ENCODE measurements at regions not wholly inside any gene's neighbourhood (a gene's known extent, or its start where the extent isn't known, plus 50 kb on each side); places are given as distances from the start of the nearest gene placed in this dataset.

GRCh38 chr18:29087616-29088246 is 910.8 kb upstream of the CDH2 start:
- intact Hi-C loops (cut with micrococcal nuclease; ENCODE audit: unreplicated experiment), result no loop called here
- DNase-seq (ENCODE audit: low spot score), result no peak
- 0% methylated on average over 2 of the region's 3 CpGs for WGBS (ENCODE audit: low lambda C conversion rate)
- Histone ChIP-seq H3K4me2 (ENCODE audit: low read depth, low read length) (no peak overlapping the region), H2AFZ (ENCODE audit: low read length) (no peak overlapping the region), H3K9ac (ENCODE audit: insufficient read depth, low read depth, low read length) (no peak overlapping the region), H3K4me3 (replicated peaks in 1 of 3; ENCODE audit: insufficient read depth in 1 of 3, low read depth in 2 of 3, low read length in 3 of 3) (no peak overlapping the region), H3K79me2 (ENCODE audit: insufficient read depth, low read length) (no peaks in the 10 kb centered on the region), H4K20me1 (ENCODE audit: insufficient read depth, low read length) (no peaks in the 10 kb centered on the region), H3K4me1 (ENCODE audit: insufficient read depth, low read length) (no peaks in the 10 kb centered on the region), H3K9me3 (ENCODE audit: low read length) (no peaks in the 10 kb centered on the region), H3K36me3 (replicated peaks in 1 of 2; ENCODE audit: control insufficient read depth in 1 of 2, insufficient read depth in 2 of 2, low read length in 2 of 2) (no peaks in the 10 kb centered on the region), H3K27ac (ENCODE audit: extremely low read length, insufficient read depth, low read length) (no peak overlapping the region), H3K27me3 (ENCODE audit: control insufficient read depth in 1 of 2, insufficient read depth in 2 of 2, low read length in 2 of 2) (no peaks in the 10 kb centered on the region)
- ChIA-PET CTCF (ENCODE audit: low intra/inter-chr PET ratio, low total read pairs) (no interaction called here), POLR2A (no interaction called here)
- TF ChIP-seq PITX1 (CRISPR knock-in tag; IDR thresholded peaks at IDR 0.05) (no peak), ARNT2 (CRISPR knock-in tag; IDR thresholded peaks at IDR 0.05; ENCODE audit: low read depth) (no peak), ZSCAN29 (CRISPR knock-in tag; conservative IDR thresholded peaks at IDR 0.05) (no peak), NCOA5 (CRISPR knock-in tag; IDR thresholded peaks at IDR 0.05) (no peak), SRF (IDR thresholded peaks at IDR 0.05; ENCODE audit: low read depth, low read length) (no peak), ZBTB1 (CRISPR knock-in tag; IDR thresholded peaks at IDR 0.05; ENCODE audit: borderline replicate concordance) (no peak), ZFP1 (CRISPR knock-in tag; IDR thresholded peaks at IDR 0.05) (no peak), ZNF740 (CRISPR knock-in tag; IDR thresholded peaks at IDR 0.05) (no peak)
- no peak for ATAC-seq
- BruUV-seq (replicated peaks), result no TSS peak
- FAIRE-seq, result no peak
- in situ Hi-C loops (cut with HindIII; ENCODE audit: extremely low pct_ligation_motif_present, low pct_unique_long_range_greater_than_20kb), result no loop called here

GRCh38 chr18:29084120-29084519 is 907.2 kb upstream of the CDH2 start:
- FAIRE-seq, result no peak
- in situ Hi-C loops (cut with HindIII; ENCODE audit: extremely low pct_ligation_motif_present, low pct_unique_long_range_greater_than_20kb) (no loop called here), intact Hi-C loops (cut with micrococcal nuclease; ENCODE audit: unreplicated experiment) (no loop called here)
- Histone ChIP-seq H2AFZ (ENCODE audit: low read length) (no peak overlapping the region), H3K27ac (ENCODE audit: extremely low read length, insufficient read depth, low read length) (no peak overlapping the region), H3K36me3 (replicated peaks in 1 of 2; ENCODE audit: control insufficient read depth in 1 of 2, insufficient read depth in 2 of 2, low read length in 2 of 2) (no peaks in the 10 kb centered on the region), H3K4me2 (ENCODE audit: low read depth, low read length) (no peak overlapping the region), H4K20me1 (ENCODE audit: insufficient read depth, low read length) (no peaks in the 10 kb centered on the region), H3K4me1 (ENCODE audit: insufficient read depth, low read length) (no peaks in the 10 kb centered on the region), H3K9ac (ENCODE audit: insufficient read depth, low read depth, low read length) (no peak overlapping the region), H3K27me3 (ENCODE audit: control insufficient read depth in 1 of 2, insufficient read depth in 2 of 2, low read length in 2 of 2) (no peaks in the 10 kb centered on the region), H3K4me3 (replicated peaks in 1 of 3; ENCODE audit: insufficient read depth in 1 of 3, low read depth in 2 of 3, low read length in 3 of 3) (no peak overlapping the region), H3K9me3 (ENCODE audit: low read length) (no peaks in the 10 kb centered on the region), H3K79me2 (ENCODE audit: insufficient read depth, low read length) (no peaks in the 10 kb centered on the region)
- CTCF ChIA-PET (ENCODE audit: low intra/inter-chr PET ratio, low total read pairs), result no interaction called here
- ATAC-seq, result no peak
- POLR2A ChIA-PET, result no interaction called here
- TF ChIP-seq DDIT3 (CRISPR knock-in tag; IDR thresholded peaks at IDR 0.05) (no peak), ZNF644 (CRISPR knock-in tag; IDR thresholded peaks at IDR 0.05; ENCODE audit: low read depth) (no peak), HOXD1 (CRISPR knock-in tag; IDR thresholded peaks at IDR 0.05) (no peak), ELF1 (CRISPR knock-in tag; IDR thresholded peaks at IDR 0.05) (no peak), SMAD9 (CRISPR knock-in tag; IDR thresholded peaks at IDR 0.05) (no peak), AGO2 (optimal IDR thresholded peaks at IDR 0.05; ENCODE audit: low read depth, low read length) (no peak)
- no TSS peak for BruUV-seq (replicated peaks)
- no peak for DNase-seq (ENCODE audit: low spot score)
